ENCODE measurements at regions not wholly inside any gene's neighbourhood (a gene's known extent, or its start where the extent isn't known, plus 50 kb on each side); places are given as distances from the start of the nearest gene placed in this dataset.

GRCh38 chr3:154764856-154765640 is 315.1 kb upstream of the MME start:
- ATAC-seq, result no peak
- no peaks in the 10 kb centered on the region for H3K36me3 ChIP-seq
- intact Hi-C loops (cut with DNase I), result loop anchor here in 1 of 10 donors (10.0 kb wide), 1 partner anchor 940 kb away; no protein-coding TSS in a partner anchor

GRCh38 chr3:154762486-154762885 is 317.6 kb upstream of the MME start:
- Histone ChIP-seq H3K9me3 (no peaks in the 10 kb centered on the region), H3K27me3 (no peaks in the 10 kb centered on the region), H3K36me3 (no peaks in the 10 kb centered on the region), H3K4me1 (peaks cover 0 to 7% (median 0%) of the 10 kb centered on the region in 12 donors), H3K4me3 (no peak overlapping the region), H3K27ac (no peak overlapping the region)
- TF ChIP-seq CTCF (IDR thresholded peaks at IDR 0.05) (no peak), POLR2A (IDR thresholded peaks at IDR 0.05) (no peak)
- 92 to 97% (median 95%) methylated on average over 3 of the region's 3 CpGs for WGBS, 4 donors
- intact Hi-C loops (cut with DNase I), result loop anchor here in 1 of 10 donors (10.0 kb wide), 1 partner anchor 942 kb away; no protein-coding TSS in a partner anchor
- ATAC-seq (no peak), DNase-seq (no peak)

More at GRCh38 chr3:154764856-154765640, 315.1 kb upstream of the MME start:
- Histone ChIP-seq H3K9me3 (no peaks in the 10 kb centered on the region), H3K27me3 (no peaks in the 10 kb centered on the region), H3K27ac (no peak overlapping the region), H3K4me3 (no peak overlapping the region), H3K4me1 (peaks cover 0 to 7% (median 0%) of the 10 kb centered on the region in 12 donors)
- WGBS, 4 donors, result 74 to 81% (median 75%) methylated on average over 3 of the region's 3 CpGs
- no peak for DNase-seq
- TF ChIP-seq POLR2A (IDR thresholded peaks at IDR 0.05) (no peak), CTCF (IDR thresholded peaks at IDR 0.05) (no peak)

- no peak for ATAC-seq
- peaks cover 0 to 3% (median 0%) of the 10 kb centered on the region in 12 donors for H3K9me3 ChIP-seq
Observed at GRCh38 chr3:154759966-154760365, 320.2 kb upstream of the MME start.

More at GRCh38 chr3:154759966-154760365, 320.2 kb upstream of the MME start:
- H3K4me1 ChIP-seq, result peaks cover 0 to 3% (median 0%) of the 10 kb centered on the region in 12 donors
- no peak overlapping the region for H3K4me3 ChIP-seq
- H3K27ac ChIP-seq, result no peak overlapping the region
- TF ChIP-seq POLR2A (IDR thresholded peaks at IDR 0.05) (no peak), CTCF (IDR thresholded peaks at IDR 0.05) (no peak)
- H3K36me3 ChIP-seq, result no peaks in the 10 kb centered on the region
- H3K27me3 ChIP-seq, result no peaks in the 10 kb centered on the region
- no peak for DNase-seq
- intact Hi-C loops (cut with DNase I), result loop anchor here (2.0 to 10.0 kb wide), 5 partner anchors 562 to 945 kb away; no protein-coding TSS in a partner anchor
- WGBS, 4 donors, result 78 to 89% (median 84%) methylated on average over 3 of the region's 3 CpGs
